ENCODE measurements at regions not wholly inside any gene's neighbourhood (a gene's known extent, or its start where the extent isn't known, plus 50 kb on each side); places are given as distances from the start of the nearest gene placed in this dataset.

DNA sequence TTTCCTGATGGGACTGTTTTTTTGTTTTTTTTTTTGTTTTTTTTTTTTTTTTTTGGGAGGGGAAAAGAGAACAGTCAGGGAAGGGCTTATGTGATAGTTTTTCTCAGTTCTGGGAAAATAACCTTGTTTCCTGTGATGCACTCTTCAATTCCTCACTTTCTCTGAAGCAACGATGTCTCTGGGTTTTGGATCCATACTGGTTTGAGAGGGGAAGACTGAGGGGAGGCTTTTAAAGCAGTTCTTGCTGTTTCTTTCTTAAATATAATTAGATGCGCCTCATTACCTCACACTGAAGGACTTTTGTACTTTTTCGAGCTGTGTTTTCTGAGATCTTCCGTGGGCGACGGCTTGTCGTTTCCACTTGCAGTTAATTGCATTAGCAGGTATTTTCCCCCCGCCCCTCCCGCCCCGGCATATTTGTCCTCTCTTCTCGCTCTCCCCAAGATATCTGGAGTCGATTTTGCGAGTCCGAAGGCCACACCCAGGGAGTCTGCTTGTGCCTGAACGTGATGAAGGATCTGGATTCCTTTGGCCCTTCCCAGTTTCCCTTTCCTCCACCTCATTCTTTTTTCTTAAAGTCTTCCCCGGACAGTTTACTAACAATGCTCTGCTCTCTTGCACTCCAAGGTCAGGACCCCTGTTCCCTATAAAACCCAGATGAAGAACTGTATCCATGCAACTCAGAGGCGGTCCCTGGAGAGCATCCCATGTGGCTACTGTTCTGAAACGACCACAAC lies 125.2 kb upstream of the ZFHX3 start:
- TF ChIP-seq, protein P1, sequence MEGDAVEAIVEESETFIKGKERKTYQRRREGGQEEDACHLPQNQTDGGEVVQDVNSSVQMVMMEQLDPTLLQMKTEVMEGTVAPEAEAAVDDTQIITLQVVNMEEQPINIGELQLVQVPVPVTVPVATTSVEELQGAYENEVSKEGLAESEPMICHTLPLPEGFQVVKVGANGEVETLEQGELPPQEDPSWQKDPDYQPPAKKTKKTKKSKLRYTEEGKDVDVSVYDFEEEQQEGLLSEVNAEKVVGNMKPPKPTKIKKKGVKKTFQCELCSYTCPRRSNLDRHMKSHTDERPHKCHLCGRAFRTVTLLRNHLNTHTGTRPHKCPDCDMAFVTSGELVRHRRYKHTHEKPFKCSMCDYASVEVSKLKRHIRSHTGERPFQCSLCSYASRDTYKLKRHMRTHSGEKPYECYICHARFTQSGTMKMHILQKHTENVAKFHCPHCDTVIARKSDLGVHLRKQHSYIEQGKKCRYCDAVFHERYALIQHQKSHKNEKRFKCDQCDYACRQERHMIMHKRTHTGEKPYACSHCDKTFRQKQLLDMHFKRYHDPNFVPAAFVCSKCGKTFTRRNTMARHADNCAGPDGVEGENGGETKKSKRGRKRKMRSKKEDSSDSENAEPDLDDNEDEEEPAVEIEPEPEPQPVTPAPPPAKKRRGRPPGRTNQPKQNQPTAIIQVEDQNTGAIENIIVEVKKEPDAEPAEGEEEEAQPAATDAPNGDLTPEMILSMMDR (IDR thresholded peaks at IDR 0.05): no peak
- Histone ChIP-seq H3K4me1 (peaks cover 0 to 6% of the 10 kb centered on the region in 2 donors), H3K36me3 (no peaks in the 10 kb centered on the region), H3K9me3 (no peaks in the 10 kb centered on the region), H3K27ac (peak overlapping the region; percentile 59 to 75), H3K27me3 (no peaks in the 10 kb centered on the region), H3K4me3 (peak overlapping the region in 1 of 2 donors; percentile 22)
- DNase-seq (ENCODE audit: low spot score): no peak

- DNase-seq (ENCODE audit: low spot score): peak; percentile 77
- H3K4me1 ChIP-seq: peaks cover 0 to 6% of the 10 kb centered on the region in 2 donors
- no peaks in the 10 kb centered on the region for H3K27me3 ChIP-seq
- H3K9me3 ChIP-seq: no peaks in the 10 kb centered on the region
- peak overlapping the region; percentile 57 to 74 for H3K27ac ChIP-seq
- TF ChIP-seq, protein P1 (IDR thresholded peaks at IDR 0.05): no peak
- no peaks in the 10 kb centered on the region for H3K36me3 ChIP-seq
- no peak overlapping the region for H3K4me3 ChIP-seq
These were observed 124.5 kb upstream of the ZFHX3 start for GRCh38 chr16:73172241-73172972.

- Histone ChIP-seq H3K27ac (peak overlapping the region; percentile 57 to 74), H3K4me1 (peaks cover 0 to 6% of the 10 kb centered on the region in 2 donors)
These were observed 123.9 kb upstream of the ZFHX3 start for GRCh38 chr16:73171901-73172240.

GRCh38 chr16:73171380-73171779 lies 123.5 kb upstream of the ZFHX3 start:
- no peaks in the 10 kb centered on the region for H3K27me3 ChIP-seq
- DNase-seq (ENCODE audit: low spot score): no peak
- no peak overlapping the region for H3K4me3 ChIP-seq
- peaks cover 0 to 6% of the 10 kb centered on the region in 2 donors for H3K4me1 ChIP-seq
- peak overlapping the region in 1 of 2 donors; percentile 57 for H3K27ac ChIP-seq
- no peaks in the 10 kb centered on the region for H3K36me3 ChIP-seq
- TF ChIP-seq, protein P1 (IDR thresholded peaks at IDR 0.05): no peak
- H3K9me3 ChIP-seq: no peaks in the 10 kb centered on the region

More at GRCh38 chr16:73171901-73172240, 123.9 kb upstream of the ZFHX3 start:
- TF ChIP-seq, protein P1 (IDR thresholded peaks at IDR 0.05): no peak
- no peak for DNase-seq (ENCODE audit: low spot score)
- no peaks in the 10 kb centered on the region for H3K27me3 ChIP-seq
- H3K36me3 ChIP-seq: no peaks in the 10 kb centered on the region
- H3K9me3 ChIP-seq: no peaks in the 10 kb centered on the region
- no peak overlapping the region for H3K4me3 ChIP-seq

- no peak overlapping the region for H3K27ac ChIP-seq
These were observed 122.7 kb upstream of the ZFHX3 start for GRCh38 chr16:73170612-73171038.

More at GRCh38 chr16:73170612-73171038, 122.7 kb upstream of the ZFHX3 start:
- Histone ChIP-seq H3K4me3 (no peak overlapping the region), H3K36me3 (no peaks in the 10 kb centered on the region), H3K9me3 (no peaks in the 10 kb centered on the region), H3K4me1 (peaks cover 0 to 6% of the 10 kb centered on the region in 2 donors), H3K27me3 (no peaks in the 10 kb centered on the region)
- no peak for DNase-seq (ENCODE audit: low spot score)
- TF ChIP-seq, protein P1 (IDR thresholded peaks at IDR 0.05): no peak
